Osteocyte (in vitro differentiated cells): ENCODE measurements at regions not wholly inside any gene's neighbourhood (a gene's known extent, or its start where the extent isn't known, plus 50 kb on each side); places are given as distances from the start of the nearest gene placed in this dataset.

ENCODE experiments used
- DNase-seq: peaks from one replicate; pipeline ENCODE4 v3.0.0; 2021; ENCODE audit warnings: mixed read lengths; ENCODE audit not compliant: unreplicated experiment; ENCODE audit errors: extremely low spot score
- H3K27ac Mint-ChIP-seq: one replicate; pipeline ENCODE4 v1.8.0; 2021; ENCODE audit warnings: mild to moderate bottlenecking, mixed read lengths; ENCODE audit not compliant: unreplicated experiment
- H3K27me3 Mint-ChIP-seq: one replicate; pipeline ENCODE4 v1.8.0; 2021; ENCODE audit warnings: mixed read lengths; ENCODE audit not compliant: unreplicated experiment
- H3K36me3 Mint-ChIP-seq: one replicate; pipeline ENCODE4 v1.8.0; 2021; ENCODE audit warnings: mixed read lengths; ENCODE audit not compliant: unreplicated experiment
- H3K4me1 Mint-ChIP-seq: one replicate; pipeline ENCODE4 v1.8.0; 2021; ENCODE audit warnings: mixed read lengths; ENCODE audit not compliant: unreplicated experiment
- H3K4me3 Mint-ChIP-seq: one replicate; pipeline ENCODE4 v1.8.0; 2021; ENCODE audit warnings: mild to moderate bottlenecking, moderate library complexity, mixed read lengths; ENCODE audit not compliant: unreplicated experiment
- H3K9me3 Mint-ChIP-seq: one replicate; pipeline ENCODE4 v1.8.0; 2021; ENCODE audit warnings: mixed read lengths; ENCODE audit not compliant: unreplicated experiment
- TF ChIP-seq, protein P1 (sequence below): fragments of 200-600 bp; sonication (generic); IDR thresholded peaks from 2 replicates; pipeline ENCODE4 v1.5.0; 2021; ENCODE audit warnings: antibody characterized with exemption, mild to moderate bottlenecking, moderate library complexity

GRCh38 chr4:113849771-113850170 lies 88.2 kb upstream of the CAMK2D start:
- Mint-ChIP-seq H3K27ac (no peak overlapping the region), H3K27me3 (no peaks in the 10 kb centered on the region), H3K4me1 (peaks cover 6% of the 10 kb centered on the region), H3K4me3 (no peak overlapping the region), H3K36me3 (peaks cover 37% of the 10 kb centered on the region), H3K9me3 (no peaks in the 10 kb centered on the region)
- no peak for DNase-seq
- TF ChIP-seq, protein P1, sequence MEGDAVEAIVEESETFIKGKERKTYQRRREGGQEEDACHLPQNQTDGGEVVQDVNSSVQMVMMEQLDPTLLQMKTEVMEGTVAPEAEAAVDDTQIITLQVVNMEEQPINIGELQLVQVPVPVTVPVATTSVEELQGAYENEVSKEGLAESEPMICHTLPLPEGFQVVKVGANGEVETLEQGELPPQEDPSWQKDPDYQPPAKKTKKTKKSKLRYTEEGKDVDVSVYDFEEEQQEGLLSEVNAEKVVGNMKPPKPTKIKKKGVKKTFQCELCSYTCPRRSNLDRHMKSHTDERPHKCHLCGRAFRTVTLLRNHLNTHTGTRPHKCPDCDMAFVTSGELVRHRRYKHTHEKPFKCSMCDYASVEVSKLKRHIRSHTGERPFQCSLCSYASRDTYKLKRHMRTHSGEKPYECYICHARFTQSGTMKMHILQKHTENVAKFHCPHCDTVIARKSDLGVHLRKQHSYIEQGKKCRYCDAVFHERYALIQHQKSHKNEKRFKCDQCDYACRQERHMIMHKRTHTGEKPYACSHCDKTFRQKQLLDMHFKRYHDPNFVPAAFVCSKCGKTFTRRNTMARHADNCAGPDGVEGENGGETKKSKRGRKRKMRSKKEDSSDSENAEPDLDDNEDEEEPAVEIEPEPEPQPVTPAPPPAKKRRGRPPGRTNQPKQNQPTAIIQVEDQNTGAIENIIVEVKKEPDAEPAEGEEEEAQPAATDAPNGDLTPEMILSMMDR: no peak

DNA sequence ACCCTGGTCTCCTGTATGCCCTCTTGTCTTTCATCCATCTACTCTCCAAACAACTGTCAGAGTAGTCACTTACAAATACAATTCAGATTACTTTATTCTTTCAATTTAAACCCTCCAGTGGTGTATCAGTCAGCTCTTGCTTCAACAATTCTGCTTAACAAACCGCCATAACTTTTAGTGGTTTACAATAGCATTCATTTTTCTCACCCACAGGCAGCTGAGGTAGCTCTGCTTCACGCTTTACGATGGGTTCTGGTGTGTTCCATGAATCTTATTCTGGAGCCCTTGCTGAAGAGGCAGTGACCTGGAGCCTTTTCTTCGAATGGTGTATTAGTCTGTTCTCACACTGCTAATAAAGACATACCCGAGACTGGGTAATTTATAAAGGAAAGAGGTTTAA lies 86.2 kb upstream of the CAMK2D start:
- Mint-ChIP-seq H3K27me3 (no peaks in the 10 kb centered on the region), H3K4me3 (no peak overlapping the region), H3K9me3 (no peaks in the 10 kb centered on the region), H3K4me1 (peaks cover 6% of the 10 kb centered on the region), H3K36me3 (peaks cover 37% of the 10 kb centered on the region), H3K27ac (no peak overlapping the region)
- DNase-seq: no peak
- TF ChIP-seq, protein P1: no peak

GRCh38 chr4:113846433-113846832 lies 84.9 kb upstream of the CAMK2D start:
- DNase-seq: no peak
- Mint-ChIP-seq H3K4me3 (no peak overlapping the region), H3K4me1 (peaks cover 6% of the 10 kb centered on the region), H3K27me3 (no peaks in the 10 kb centered on the region), H3K36me3 (peaks cover 36% of the 10 kb centered on the region), H3K9me3 (no peaks in the 10 kb centered on the region), H3K27ac (no peak overlapping the region)
- TF ChIP-seq, protein P1: no peak

DNA sequence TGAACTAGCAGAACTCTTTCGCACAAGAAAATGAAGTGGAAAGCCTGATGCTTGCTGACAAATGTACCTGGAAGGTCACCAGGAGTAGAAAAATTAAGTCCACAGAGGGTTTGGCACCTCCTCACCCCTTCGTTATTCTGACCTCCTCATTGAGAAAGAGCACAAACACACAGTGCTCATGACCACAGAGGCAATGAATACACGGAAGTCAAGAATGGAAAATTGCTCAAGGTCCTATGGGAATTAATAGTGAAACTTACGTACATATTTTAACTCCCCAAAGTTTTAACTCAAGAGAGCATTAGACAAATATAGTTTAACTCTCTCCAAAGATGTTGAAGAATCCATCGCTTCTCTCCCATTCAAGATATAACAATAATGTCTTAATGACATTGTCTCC lies 83.6 kb upstream of the CAMK2D start:
- H3K27ac Mint-ChIP-seq: no peak overlapping the region
- H3K36me3 Mint-ChIP-seq: peaks cover 30% of the 10 kb centered on the region
- no peaks in the 10 kb centered on the region for H3K9me3 Mint-ChIP-seq
- peaks cover 11% of the 10 kb centered on the region for H3K4me1 Mint-ChIP-seq
- no peak overlapping the region for H3K4me3 Mint-ChIP-seq
- H3K27me3 Mint-ChIP-seq: no peaks in the 10 kb centered on the region
- TF ChIP-seq, protein P1: no peak
- DNase-seq: no peak

- no peaks in the 10 kb centered on the region for H3K27me3 Mint-ChIP-seq
- H3K36me3 Mint-ChIP-seq: peaks cover 29% of the 10 kb centered on the region
- TF ChIP-seq, protein P1: no peak
- no peak for DNase-seq
- peaks cover 14% of the 10 kb centered on the region for H3K4me1 Mint-ChIP-seq
- no peaks in the 10 kb centered on the region for H3K9me3 Mint-ChIP-seq
- no peak overlapping the region for H3K4me3 Mint-ChIP-seq
- H3K27ac Mint-ChIP-seq: no peak overlapping the region
Measured at GRCh38 chr4:113844369-113844768, 82.8 kb upstream of the CAMK2D start.
